SJSA1 (cell line): ENCODE measurements at regions not wholly inside any gene's neighbourhood (a gene's known extent, or its start where the extent isn't known, plus 50 kb on each side); places are given as distances from the start of the nearest gene placed in this dataset.

Experiments used
- DNase-seq, 2 experiments: peaks; one replicate each; pipeline ENCODE4 v3.0.0-alpha.2; 2015 to 2020; ENCODE audit warnings: low spot score in 2 of 2, low read depth in 1 of 2
- H3K27ac ChIP-seq: fragments of 250-450 bp; sonication (Bioruptor Pico); 2 replicates; pipeline ENCODE4 v1.5.1; 2020; ENCODE audit warnings: mild to moderate bottlenecking, moderate library complexity
- H3K27me3 ChIP-seq: fragments of 250-450 bp; sonication (Bioruptor Pico); replicated peaks from 2 replicates; pipeline ENCODE4 v1.5.1; 2020; ENCODE audit warnings: mild to moderate bottlenecking, moderate library complexity
- H3K36me3 ChIP-seq: fragments of 250-450 bp; sonication (Bioruptor Pico); 2 replicates; pipeline ENCODE4 v1.5.1; 2020; ENCODE audit warnings: mild to moderate bottlenecking
- H3K4me1 ChIP-seq: fragments of 250-450 bp; sonication (Bioruptor Pico); replicated peaks from 2 replicates; pipeline ENCODE4 v1.6.1; 2021; ENCODE audit warnings: mild to moderate bottlenecking
- H3K4me3 ChIP-seq: fragments of 250-450 bp; sonication (Bioruptor Pico); 2 replicates; pipeline ENCODE4 v1.5.1; 2020; ENCODE audit warnings: mild to moderate bottlenecking
- H3K9me3 ChIP-seq: fragments of 250-450 bp; sonication (Bioruptor Pico); replicated peaks from 2 replicates; pipeline ENCODE4 v1.5.1; 2020; ENCODE audit warnings: mild to moderate bottlenecking

DNA sequence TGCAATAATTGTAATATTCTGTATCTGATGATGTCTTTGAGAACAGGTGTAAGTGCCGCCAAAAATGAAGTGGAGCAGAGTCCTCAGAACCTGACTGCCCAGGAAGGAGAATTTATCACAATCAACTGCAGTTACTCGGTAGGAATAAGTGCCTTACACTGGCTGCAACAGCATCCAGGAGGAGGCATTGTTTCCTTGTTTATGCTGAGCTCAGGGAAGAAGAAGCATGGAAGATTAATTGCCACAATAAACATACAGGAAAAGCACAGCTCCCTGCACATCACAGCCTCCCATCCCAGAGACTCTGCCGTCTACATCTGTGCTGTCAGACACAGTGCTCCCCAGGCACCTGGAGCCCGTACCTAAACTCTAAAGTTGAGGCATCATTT lies 268.7 kb downstream of the DAD1 start:
- no peaks in the 10 kb centered on the region for H3K9me3 ChIP-seq
- H3K4me1 ChIP-seq = no peaks in the 10 kb centered on the region
- H3K36me3 ChIP-seq = no peaks in the 10 kb centered on the region
- no peak overlapping the region for H3K4me3 ChIP-seq
- H3K27ac ChIP-seq = no peak overlapping the region
- peaks cover 4% of the 10 kb centered on the region; the same call in 1 of the 2 replicates for H3K27me3 ChIP-seq
- DNase-seq = no peak

DNA sequence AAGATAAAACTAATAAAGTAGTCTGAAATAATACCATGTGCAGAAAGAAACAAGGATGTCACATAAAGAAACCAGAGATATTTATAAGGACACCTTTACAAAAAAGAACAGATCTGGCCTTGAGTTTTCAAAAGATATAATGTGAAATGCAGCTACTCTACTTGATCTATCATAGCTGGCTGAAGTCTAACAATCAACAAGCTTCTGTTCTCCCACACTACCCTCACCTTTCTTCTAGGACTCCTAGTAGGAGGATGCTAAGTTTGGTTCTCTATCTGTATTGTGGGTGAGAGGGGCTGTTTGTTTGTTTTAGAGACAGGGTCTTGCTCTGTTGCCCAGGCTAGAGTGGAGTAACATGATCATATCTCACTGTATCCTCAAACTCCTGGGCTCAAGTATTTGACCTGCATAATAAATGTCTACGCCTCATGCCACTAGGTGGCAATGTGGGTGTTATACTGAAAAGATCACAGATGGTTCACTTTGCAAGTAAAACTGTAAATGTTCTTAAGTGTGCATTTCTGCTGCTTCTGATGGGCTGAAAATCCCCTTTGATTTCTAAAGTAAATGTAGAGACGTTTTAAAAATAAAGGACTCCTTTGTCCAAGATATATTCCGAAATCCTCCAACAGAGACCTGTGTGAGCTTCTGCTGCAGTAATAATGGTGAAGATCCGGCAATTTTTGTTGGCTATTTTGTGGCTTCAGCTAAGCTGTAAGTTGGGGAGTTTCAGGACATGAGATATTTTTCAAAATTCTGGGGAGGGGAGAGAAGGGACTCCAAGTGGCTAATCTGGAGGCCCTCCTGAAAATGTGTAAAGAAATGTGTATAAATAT lies 269.3 kb downstream of the DAD1 start:
- Histone ChIP-seq H3K4me3 (no peak overlapping the region), H3K9me3 (no peaks in the 10 kb centered on the region), H3K27ac (no peak overlapping the region), H3K36me3 (no peaks in the 10 kb centered on the region), H3K4me1 (no peaks in the 10 kb centered on the region), H3K27me3 (peaks cover 4% of the 10 kb centered on the region; the same call in 1 of the 2 replicates)
- DNase-seq = peak; percentile 28 to 46

DNA sequence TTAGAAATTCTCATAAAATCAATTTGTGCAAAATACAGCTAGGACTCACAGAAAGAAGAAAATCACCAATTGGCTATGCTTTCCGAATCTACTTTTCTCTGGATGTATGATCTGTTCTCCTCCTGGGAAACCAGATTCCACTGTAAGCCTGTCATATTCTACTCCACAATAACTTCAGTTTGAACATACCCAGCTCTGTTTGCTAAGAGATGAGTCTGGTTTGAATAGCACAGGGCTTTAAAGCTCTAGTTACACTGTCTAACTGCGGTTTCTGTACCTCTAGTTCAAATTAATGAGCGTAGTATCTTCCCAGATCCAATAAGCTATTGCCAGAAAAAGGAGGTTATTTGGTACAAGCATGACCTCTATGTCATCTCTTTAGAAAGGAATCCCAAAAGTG lies 270.1 kb downstream of the DAD1 start:
- H3K27me3 ChIP-seq = peaks cover 4% of the 10 kb centered on the region; the same call in 1 of the 2 replicates
- no peak overlapping the region for H3K27ac ChIP-seq
- no peaks in the 10 kb centered on the region for H3K4me1 ChIP-seq
- no peaks in the 10 kb centered on the region for H3K9me3 ChIP-seq
- H3K4me3 ChIP-seq = no peak overlapping the region
- no peaks in the 10 kb centered on the region for H3K36me3 ChIP-seq
- no peak for DNase-seq

DNA sequence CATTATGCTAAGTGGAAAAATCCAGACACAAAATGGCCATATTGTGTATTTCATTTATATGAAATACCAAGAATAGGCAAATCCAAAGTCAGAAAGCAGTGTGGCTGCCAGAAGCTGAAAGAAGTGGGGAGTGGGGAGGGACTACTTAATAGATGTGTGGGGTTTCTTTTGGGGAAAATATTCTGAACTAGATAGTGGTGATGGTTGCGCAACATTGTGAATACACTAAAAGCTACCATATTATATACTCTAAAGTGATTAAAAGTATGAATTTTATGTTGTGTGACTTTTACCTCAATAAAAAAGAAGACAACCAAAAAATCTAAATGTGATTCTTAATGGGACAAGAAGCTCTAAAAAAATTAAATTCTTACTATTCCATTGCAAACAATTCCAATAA lies 272.6 kb downstream of the DAD1 start:
- Histone ChIP-seq H3K9me3 (no peaks in the 10 kb centered on the region), H3K4me1 (no peaks in the 10 kb centered on the region), H3K27ac (no peak overlapping the region), H3K36me3 (no peaks in the 10 kb centered on the region), H3K27me3 (peaks cover 4% of the 10 kb centered on the region; the same call in 1 of the 2 replicates), H3K4me3 (no peak overlapping the region)
- DNase-seq = no peak

DNA sequence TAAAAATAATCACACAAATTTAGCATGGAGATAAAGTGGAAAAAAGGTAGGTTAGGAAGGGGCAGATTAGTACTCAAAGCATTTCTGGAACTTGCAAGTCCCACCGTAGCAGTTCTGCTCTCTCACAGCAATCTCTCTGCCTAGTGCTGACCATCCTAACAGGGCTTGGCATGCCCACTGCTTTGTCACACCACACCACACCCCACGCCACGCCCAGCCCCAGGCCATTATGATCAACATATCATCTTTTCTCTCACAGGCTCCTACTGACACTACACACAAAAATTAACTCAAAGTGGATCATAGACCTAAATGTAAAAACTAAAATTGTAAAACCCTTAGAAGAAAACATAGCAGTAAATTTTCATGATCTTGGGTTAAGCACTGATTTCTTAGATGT lies 273.7 kb downstream of the DAD1 start:
- Histone ChIP-seq H3K9me3 (no peaks in the 10 kb centered on the region), H3K4me3 (no peak overlapping the region), H3K36me3 (no peaks in the 10 kb centered on the region), H3K27ac (no peak overlapping the region), H3K4me1 (no peaks in the 10 kb centered on the region), H3K27me3 (0 out of 2 replicates have a peak, but pooled peaks cover 4% of the 10 kb centered on the region)
- no peak for DNase-seq

DNA sequence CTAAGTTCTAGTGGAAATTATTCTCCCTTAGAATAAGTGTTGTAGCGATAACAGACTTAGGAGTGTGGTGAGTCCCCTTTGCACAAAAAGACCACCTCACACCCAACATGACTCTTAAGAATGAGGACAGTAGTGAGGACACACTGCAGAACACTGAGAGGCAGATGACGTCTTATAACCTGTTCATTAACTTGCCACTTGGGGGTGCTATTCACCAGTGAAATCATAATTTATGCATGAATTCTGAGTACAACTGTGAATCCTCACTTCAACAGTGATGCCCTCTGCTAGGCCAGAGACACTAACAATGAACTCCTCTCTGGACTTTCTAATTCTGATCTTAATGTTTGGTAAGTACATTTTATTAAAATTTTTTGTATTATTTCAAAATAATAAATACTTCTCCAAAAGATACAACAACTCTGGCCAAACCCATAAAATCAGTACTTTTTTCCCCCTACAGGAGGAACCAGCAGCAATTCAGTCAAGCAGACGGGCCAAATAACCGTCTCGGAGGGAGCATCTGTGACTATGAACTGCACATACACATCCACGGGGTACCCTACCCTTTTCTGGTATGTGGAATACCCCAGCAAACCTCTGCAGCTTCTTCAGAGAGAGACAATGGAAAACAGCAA lies 274.7 kb downstream of the DAD1 start:
- DNase-seq = peak in 1 of 2 experiments; percentile 19
- no peaks in the 10 kb centered on the region; the same call in 1 of the 2 replicates for H3K27me3 ChIP-seq
- H3K36me3 ChIP-seq = no peaks in the 10 kb centered on the region
- H3K27ac ChIP-seq = no peak overlapping the region
- no peaks in the 10 kb centered on the region for H3K4me1 ChIP-seq
- no peak overlapping the region for H3K4me3 ChIP-seq
- H3K9me3 ChIP-seq = no peaks in the 10 kb centered on the region

DNA sequence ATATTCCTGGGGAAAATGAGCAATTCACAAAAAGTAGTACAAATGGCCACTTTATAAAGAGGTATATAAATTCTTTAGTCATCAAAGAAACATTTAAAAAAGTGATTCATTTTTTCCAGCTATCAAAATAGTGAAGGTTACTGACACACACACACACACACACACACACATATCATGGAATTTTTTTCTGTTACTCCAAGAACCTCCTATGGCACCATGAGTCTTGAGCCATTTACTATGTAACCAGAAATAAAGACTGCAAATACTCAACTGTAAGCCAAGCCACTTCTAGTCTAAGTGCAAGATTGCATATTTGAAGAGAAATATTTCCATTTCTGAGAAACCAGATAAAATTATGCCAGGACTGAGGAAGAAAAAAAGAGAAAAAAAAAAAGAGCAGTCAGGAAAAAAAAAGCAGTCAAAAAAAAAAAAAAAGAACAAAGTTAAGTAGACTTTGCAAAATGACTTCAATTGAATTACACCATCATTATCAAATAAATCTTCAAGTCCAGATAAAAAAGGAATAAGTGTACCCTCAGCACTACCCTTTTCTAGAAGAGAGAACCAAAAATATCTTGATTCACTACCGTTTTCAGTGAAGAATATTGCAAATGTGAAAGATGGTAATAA lies 275.7 kb downstream of the DAD1 start:
- Histone ChIP-seq H3K9me3 (no peaks in the 10 kb centered on the region), H3K36me3 (no peaks in the 10 kb centered on the region), H3K4me1 (no peaks in the 10 kb centered on the region), H3K4me3 (no peak overlapping the region), H3K27ac (no peak overlapping the region), H3K27me3 (no peaks in the 10 kb centered on the region; the same call in 1 of the 2 replicates)
- DNase-seq = no peak

DNA sequence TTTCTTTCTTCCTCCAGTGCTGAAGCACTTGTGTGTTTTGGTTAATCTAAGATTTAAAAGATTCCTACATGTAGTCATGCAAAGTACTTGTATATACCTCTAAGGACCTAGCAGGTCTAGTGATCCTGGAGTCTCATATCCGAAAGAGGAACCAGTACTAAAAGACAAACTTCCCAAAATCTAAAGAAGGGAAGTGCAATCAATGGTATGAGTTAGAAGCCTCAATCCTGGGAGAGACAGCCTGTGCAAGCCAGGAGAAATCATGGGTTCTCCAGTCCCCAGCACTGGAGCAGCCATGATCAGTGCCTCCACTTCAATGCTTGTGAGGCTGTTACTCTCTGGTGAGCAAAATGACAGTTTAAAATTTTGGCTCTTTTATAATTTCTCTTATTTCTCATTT lies 277.4 kb downstream of the DAD1 start:
- Histone ChIP-seq H3K4me3 (no peak overlapping the region), H3K9me3 (no peaks in the 10 kb centered on the region), H3K4me1 (no peaks in the 10 kb centered on the region), H3K27ac (no peak overlapping the region), H3K36me3 (no peaks in the 10 kb centered on the region), H3K27me3 (no peaks in the 10 kb centered on the region; the same call in 1 of the 2 replicates)
- no peak for DNase-seq

DNA sequence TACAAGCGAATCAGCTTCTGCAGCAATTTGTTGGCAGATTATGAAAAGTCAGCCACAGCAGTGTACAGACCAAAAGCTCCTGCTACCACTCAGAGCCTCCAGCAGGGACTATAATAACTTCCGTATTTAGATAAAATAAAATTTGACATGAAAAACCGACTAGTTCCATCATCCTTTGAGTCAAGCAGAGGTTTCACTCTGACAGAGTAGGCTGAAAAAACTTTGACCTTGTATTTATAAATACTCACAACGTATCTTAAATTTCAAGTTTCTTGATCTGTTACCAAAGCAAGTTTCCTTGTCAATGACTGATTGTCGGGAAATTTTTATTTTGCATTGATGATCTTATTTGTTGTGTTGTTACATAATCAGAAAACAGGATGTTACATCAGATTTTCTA lies 283.4 kb downstream of the DAD1 start:
- Histone ChIP-seq H3K4me1 (no peaks in the 10 kb centered on the region), H3K4me3 (no peak overlapping the region), H3K27me3 (peaks cover 6% of the 10 kb centered on the region)

DNA sequence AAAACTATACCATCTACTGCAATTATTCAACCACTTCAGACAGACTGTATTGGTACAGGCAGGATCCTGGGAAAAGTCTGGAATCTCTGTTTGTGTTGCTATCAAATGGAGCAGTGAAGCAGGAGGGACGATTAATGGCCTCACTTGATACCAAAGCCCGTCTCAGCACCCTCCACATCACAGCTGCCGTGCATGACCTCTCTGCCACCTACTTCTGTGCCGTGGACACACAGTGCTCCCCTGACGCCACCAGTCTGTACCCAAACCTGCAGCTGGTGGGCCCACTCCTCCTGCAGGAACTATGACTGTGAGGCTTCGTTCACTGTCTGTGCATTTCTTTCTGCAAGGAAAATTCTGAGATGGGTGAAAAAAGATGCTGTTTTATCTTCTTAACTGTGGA lies 284.7 kb downstream of the DAD1 start:
- DNase-seq = no peak
- Histone ChIP-seq H3K4me1 (no peaks in the 10 kb centered on the region), H3K36me3 (no peaks in the 10 kb centered on the region), H3K4me3 (no peak overlapping the region), H3K27me3 (peaks cover 6% of the 10 kb centered on the region), H3K27ac (no peak overlapping the region), H3K9me3 (no peaks in the 10 kb centered on the region)

More for the DNA sequence above, 283.4 kb downstream of the DAD1 start:
- Histone ChIP-seq H3K36me3 (no peaks in the 10 kb centered on the region), H3K9me3 (no peaks in the 10 kb centered on the region), H3K27ac (no peak overlapping the region)
- DNase-seq = no peak

DNA sequence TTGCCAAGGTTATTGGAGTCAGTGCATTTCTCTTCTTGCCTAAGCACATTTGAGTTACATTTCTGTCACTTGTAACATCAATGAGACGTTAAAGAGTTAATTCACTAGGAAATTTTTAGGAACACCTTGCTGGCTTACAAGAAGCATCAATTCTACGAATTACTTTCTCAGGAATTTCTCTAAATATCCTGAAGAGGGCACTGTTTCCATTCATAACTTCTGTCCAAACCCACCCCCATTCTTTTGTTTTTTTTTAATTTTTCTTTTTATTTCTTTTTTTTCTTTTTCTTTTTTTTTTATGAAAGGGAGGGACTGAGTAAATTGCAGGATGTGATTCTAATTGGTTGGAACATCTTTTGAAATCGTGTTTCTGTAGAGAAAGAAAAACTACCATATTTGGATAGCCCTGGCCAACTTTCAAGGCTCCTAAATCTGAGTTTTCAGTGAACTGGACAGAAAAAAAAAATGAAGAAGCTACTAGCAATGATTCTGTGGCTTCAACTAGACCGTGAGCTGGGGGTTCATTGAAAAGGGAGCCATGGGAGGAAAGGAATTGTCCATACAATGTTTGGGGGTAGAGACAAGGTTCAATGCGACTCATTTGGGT lies 285.3 kb downstream of the DAD1 start:
- Histone ChIP-seq H3K36me3 (no peaks in the 10 kb centered on the region), H3K27me3 (peaks cover 6% of the 10 kb centered on the region), H3K4me3 (no peak overlapping the region), H3K4me1 (no peaks in the 10 kb centered on the region), H3K27ac (no peak overlapping the region), H3K9me3 (no peaks in the 10 kb centered on the region)
- DNase-seq = no peak

DNA sequence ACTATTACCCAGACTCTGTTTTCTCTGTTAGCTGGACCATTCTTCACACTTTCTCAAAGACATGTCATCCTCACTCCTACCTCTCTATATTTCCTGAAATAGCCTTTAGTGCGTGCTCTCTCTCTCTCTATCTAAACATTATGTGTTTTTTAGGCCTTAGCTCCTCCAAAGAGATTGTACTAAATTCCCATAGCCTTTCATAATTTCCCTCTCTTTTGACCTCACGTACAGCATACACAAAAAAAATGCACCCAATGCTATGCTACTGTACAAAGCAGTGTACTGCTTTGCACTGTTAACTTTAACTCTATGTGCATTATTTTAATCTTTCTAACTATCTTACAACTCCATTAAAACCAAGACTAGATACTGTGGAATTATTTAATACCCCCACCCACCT lies 288.4 kb downstream of the DAD1 start:
- Histone ChIP-seq H3K36me3 (no peaks in the 10 kb centered on the region), H3K27me3 (peaks cover 6% of the 10 kb centered on the region), H3K4me3 (no peak overlapping the region), H3K4me1 (peaks cover 12% of the 10 kb centered on the region), H3K27ac (no peak overlapping the region), H3K9me3 (no peaks in the 10 kb centered on the region)
- DNase-seq = no peak

DNA sequence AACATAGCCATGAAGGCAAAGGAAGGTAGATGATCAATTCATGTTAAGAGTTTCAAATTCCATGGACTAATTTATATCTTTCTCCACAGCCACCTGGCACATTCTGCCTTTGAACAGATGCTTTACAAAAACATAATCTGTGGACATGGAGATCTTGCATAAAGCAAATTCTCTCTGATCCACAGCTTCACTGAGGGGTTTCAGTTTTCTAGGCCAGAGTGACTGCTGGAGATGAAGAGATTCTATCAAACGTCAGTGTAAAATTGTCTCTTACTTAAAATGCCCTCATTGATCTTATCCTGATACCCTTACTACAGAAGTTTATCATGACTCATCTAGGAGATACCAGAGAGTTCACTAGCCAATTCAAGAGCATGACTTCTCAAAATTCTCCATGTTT lies 291.6 kb downstream of the DAD1 start:
- Histone ChIP-seq H3K9me3 (no peaks in the 10 kb centered on the region), H3K27me3 (peaks cover 4% of the 10 kb centered on the region; the same call in 1 of the 2 replicates), H3K4me3 (no peak overlapping the region), H3K36me3 (no peaks in the 10 kb centered on the region), H3K27ac (no peak overlapping the region), H3K4me1 (peaks cover 12% of the 10 kb centered on the region)
- no peak for DNase-seq
